OCI-LY7 (cell line): ENCODE measurements at regions not wholly inside any gene's neighbourhood (a gene's known extent, or its start where the extent isn't known, plus 50 kb on each side); places are given as distances from the start of the nearest gene placed in this dataset.

Experiments used
- EZH2phosphoT487 ChIP-seq: fragments of 200-600 bp; sonication (generic); IDR thresholded peaks from 2 replicates; pipeline ENCODE4 v1.6.1; 2018; ENCODE audit warnings: low read depth, borderline replicate concordance, mild to moderate bottlenecking, mixed run types, antibody characterized with exemption, low read length, moderate library complexity, mixed read lengths
- TF ChIP-seq, protein P1 (sequence below): fragments of 200-600 bp; sonication (generic); conservative IDR thresholded peaks from 2 replicates; pipeline ENCODE4 v1.5.1; 2014; ENCODE audit warnings: mild to moderate bottlenecking, antibody characterized with exemption, low read length, moderate library complexity, mixed read lengths

DNA sequence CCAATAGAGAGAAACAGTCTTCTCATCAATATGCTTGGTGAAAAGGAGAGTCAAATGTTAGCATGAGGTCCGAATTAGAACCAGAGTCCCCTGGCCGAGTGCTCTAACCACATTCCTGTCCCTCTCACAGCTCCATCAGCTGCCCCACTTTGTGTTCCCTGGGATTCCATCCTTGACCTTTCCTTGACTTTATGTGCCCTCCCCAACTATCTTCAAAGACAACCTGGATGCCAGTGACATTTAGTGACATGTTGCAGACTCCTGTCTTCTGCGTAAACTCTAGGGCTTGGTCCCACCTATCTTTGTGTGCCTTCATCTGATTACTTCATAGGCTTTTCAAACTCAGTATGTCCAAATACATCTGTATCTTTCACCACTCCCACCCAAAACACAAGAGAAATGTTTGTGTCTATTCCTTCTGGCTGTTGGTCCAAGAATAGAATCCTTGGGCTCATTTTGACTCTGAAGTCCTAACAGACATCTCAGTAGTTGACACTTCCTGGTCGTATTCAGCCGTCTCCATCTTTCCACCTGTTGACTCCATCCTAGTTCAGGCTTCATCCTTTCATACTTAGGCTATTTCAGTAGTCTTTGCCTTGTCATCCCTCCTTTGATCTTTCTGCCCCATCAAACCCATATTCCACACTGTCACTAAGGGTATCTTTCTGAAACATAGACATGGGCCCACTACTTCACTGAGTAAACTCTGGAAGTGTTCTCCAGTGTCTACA lies 101.4 kb upstream of the CD180 start:
- TF ChIP-seq, protein P1, sequence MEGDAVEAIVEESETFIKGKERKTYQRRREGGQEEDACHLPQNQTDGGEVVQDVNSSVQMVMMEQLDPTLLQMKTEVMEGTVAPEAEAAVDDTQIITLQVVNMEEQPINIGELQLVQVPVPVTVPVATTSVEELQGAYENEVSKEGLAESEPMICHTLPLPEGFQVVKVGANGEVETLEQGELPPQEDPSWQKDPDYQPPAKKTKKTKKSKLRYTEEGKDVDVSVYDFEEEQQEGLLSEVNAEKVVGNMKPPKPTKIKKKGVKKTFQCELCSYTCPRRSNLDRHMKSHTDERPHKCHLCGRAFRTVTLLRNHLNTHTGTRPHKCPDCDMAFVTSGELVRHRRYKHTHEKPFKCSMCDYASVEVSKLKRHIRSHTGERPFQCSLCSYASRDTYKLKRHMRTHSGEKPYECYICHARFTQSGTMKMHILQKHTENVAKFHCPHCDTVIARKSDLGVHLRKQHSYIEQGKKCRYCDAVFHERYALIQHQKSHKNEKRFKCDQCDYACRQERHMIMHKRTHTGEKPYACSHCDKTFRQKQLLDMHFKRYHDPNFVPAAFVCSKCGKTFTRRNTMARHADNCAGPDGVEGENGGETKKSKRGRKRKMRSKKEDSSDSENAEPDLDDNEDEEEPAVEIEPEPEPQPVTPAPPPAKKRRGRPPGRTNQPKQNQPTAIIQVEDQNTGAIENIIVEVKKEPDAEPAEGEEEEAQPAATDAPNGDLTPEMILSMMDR, result no peak
- TF ChIP-seq EZH2phosphoT487, result no peak
